ENCODE measurements at regions not wholly inside any gene's neighbourhood (a gene's known extent, or its start where the extent isn't known, plus 50 kb on each side); places are given as distances from the start of the nearest gene placed in this dataset.

GRCh38 chr17:72219824-72220493 is 99.1 kb downstream of the SOX9 start:
- no peak overlapping the region for H3K4me3 ChIP-seq (replicated peaks; ENCODE audit: low read depth, low read length)
- DNase-seq (ENCODE audit: extremely low read depth, low read depth), result no peak
- TF ChIP-seq, protein P1, sequence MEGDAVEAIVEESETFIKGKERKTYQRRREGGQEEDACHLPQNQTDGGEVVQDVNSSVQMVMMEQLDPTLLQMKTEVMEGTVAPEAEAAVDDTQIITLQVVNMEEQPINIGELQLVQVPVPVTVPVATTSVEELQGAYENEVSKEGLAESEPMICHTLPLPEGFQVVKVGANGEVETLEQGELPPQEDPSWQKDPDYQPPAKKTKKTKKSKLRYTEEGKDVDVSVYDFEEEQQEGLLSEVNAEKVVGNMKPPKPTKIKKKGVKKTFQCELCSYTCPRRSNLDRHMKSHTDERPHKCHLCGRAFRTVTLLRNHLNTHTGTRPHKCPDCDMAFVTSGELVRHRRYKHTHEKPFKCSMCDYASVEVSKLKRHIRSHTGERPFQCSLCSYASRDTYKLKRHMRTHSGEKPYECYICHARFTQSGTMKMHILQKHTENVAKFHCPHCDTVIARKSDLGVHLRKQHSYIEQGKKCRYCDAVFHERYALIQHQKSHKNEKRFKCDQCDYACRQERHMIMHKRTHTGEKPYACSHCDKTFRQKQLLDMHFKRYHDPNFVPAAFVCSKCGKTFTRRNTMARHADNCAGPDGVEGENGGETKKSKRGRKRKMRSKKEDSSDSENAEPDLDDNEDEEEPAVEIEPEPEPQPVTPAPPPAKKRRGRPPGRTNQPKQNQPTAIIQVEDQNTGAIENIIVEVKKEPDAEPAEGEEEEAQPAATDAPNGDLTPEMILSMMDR (IDR thresholded peaks at IDR 0.05; ENCODE audit: low read depth, low read length, missing control alignments), result no peak

- H3K4me3 ChIP-seq (replicated peaks; ENCODE audit: low read depth, low read length), result no peak overlapping the region
- TF ChIP-seq, protein P1 (IDR thresholded peaks at IDR 0.05; ENCODE audit: low read depth, low read length, missing control alignments), result no peak
- DNase-seq (ENCODE audit: extremely low read depth, low read depth), result no peak
Measured at GRCh38 chr17:72222661-72223380, 102.0 kb downstream of the SOX9 start.

GRCh38 chr17:72223866-72224291 is 103.1 kb downstream of the SOX9 start:
- TF ChIP-seq, protein P1 (IDR thresholded peaks at IDR 0.05; ENCODE audit: low read depth, low read length, missing control alignments), result no peak
- no peak overlapping the region for H3K4me3 ChIP-seq (replicated peaks; ENCODE audit: low read depth, low read length)
- DNase-seq (ENCODE audit: extremely low read depth, low read depth), result no peak

GRCh38 chr17:72226322-72226721 is 105.5 kb downstream of the SOX9 start:
- TF ChIP-seq, protein P1 (IDR thresholded peaks at IDR 0.05; ENCODE audit: low read depth, low read length, missing control alignments), result no peak
- no peak for DNase-seq (ENCODE audit: extremely low read depth, low read depth)
- H3K4me3 ChIP-seq (replicated peaks; ENCODE audit: low read depth, low read length), result no peak overlapping the region

DNA sequence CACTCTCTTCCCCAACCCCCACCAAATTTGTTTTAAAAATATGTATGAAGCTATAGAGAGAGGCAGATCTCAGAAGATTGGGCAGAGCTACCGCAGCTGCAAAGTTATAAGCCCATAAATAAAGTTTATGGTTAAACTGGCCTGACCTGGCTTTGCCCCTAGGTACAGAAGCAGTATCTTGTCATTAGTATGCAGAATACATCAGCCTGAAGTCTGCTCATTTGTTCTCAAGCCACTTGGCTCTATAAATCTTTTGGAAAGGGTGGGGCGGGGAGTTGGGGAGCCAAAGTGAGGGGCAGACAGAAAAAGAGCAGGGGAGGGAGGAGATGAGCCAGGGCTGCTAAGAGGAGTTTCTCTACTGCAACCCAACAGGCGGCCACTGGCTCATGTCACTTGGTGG is 113.2 kb downstream of the SOX9 start:
- DNase-seq (ENCODE audit: extremely low read depth, low read depth), result no peak
- TF ChIP-seq, protein P1 (IDR thresholded peaks at IDR 0.05; ENCODE audit: low read depth, low read length, missing control alignments), result no peak
- H3K4me3 ChIP-seq (replicated peaks; ENCODE audit: low read depth, low read length), result no peak overlapping the region

GRCh38 chr17:72234985-72235384 is 114.2 kb downstream of the SOX9 start:
- H3K4me3 ChIP-seq (replicated peaks; ENCODE audit: low read depth, low read length), result no peak overlapping the region
- no peak for DNase-seq (ENCODE audit: extremely low read depth, low read depth)
- TF ChIP-seq, protein P1 (IDR thresholded peaks at IDR 0.05; ENCODE audit: low read depth, low read length, missing control alignments), result no peak

Data from HFF-Myc (cell line).